ENCODE measurements at regions not wholly inside any gene's neighbourhood (a gene's known extent, or its start where the extent isn't known, plus 50 kb on each side); places are given as distances from the start of the nearest gene placed in this dataset.

GRCh38 chr12:118694128-118694775 lies 287.1 kb upstream of the SRRM4 start:
- DNase-seq (ENCODE audit: low spot score): no peak

DNA sequence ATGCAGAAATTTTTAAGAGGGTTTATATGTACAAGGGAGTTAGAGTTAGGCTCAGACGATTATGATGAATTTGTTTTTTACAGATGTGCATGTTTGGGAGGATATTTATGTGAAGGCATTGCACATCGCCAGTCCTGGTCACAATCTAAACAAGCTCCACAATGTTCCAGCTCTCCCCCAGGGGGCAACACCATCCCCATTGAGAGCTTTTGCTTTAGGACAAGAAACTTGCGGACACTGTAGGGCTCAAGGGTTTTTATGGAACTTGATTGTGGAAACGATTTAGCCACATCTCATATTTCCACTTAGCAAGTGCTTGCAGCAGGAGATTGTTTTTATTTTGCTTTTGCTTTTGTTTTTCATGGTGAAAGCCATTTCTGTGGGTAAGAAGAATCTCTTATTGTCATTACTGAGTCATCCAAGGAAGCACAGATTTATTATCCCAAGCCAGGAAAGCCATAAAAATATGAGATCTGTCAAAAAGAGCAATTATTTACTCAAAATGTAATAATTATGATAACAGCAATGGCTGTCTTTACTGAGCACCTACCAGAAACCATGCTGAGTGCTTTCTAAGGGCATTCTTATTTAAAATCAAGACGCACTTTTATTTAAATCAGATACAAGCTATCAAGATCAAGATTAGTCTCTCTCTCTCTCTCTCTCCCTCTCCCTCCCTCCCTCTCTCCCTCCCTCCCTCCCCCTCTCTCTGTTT lies 276.7 kb upstream of the SRRM4 start:
- DNase-seq (ENCODE audit: low spot score): no peak

DNA sequence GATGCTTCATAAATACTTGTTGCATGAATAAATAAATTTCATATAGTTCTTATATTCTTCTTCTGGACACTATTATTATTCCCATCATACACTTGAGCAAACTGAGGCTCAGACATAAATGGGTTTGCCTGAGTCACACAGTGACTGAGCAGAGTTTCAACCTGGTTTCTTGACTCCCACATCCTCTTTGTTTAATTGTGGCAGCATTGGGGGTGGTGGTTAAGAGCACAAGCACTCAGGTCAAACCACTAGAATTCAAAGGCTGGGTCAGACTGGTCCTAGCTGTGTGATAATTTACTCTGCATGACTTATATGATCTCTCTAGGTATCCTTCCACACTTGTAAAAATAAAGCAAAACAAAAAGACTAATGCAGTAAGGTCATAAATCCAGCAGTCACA lies 274.9 kb upstream of the SRRM4 start:
- no peak for DNase-seq (ENCODE audit: low spot score)

DNA sequence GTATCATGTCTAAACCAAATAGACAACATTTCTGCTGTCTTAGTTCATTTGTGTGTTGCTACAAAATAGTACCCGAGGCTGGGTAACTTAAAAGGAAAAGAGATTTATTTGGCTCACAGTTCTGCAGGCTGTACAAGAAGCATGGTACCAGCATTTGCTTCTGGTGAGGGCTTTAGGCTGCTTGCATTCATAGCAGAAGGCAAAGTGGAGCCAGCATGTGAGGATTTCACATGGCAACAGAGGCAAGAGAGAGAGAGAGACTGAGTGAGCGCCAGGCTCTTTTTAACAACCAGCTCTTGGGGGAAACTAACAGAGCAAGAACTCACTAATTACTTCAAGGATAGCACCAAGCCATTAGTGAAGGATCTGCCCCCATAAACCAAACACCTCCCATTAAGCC lies 271.4 kb upstream of the SRRM4 start:
- DNase-seq (ENCODE audit: low spot score): no peak

GRCh38 chr12:118711185-118711584 lies 270.2 kb upstream of the SRRM4 start:
- no peak for DNase-seq (ENCODE audit: low spot score)

DNA sequence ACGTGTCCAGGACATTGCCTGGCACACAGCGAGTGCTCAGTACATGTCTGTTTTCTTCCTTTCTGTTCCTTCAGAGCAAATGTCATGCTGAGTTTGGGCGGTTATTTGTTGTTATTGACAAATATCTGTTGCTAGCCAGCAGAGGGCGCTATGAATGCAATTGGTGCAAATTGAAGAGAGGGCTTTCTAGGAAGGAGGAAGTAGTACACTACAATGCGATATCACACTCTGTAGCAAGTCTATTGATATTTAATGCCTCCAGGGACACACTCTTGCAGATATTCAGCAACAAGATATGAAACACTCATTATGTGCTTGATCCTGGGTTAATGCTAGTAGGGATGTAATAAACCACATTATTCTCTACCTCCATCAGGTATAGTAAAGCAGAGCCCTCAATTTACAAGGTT lies 267.3 kb upstream of the SRRM4 start:
- peak; percentile 55 for DNase-seq (ENCODE audit: low spot score)

- DNase-seq (ENCODE audit: low spot score): no peak
These were observed 266.8 kb upstream of the SRRM4 start for GRCh38 chr12:118714500-118714899.

GRCh38 chr12:118715647-118716046 lies 265.7 kb upstream of the SRRM4 start:
- no peak for DNase-seq (ENCODE audit: low spot score)

- DNase-seq (ENCODE audit: low spot score): no peak
These were observed 254.0 kb upstream of the SRRM4 start for GRCh38 chr12:118727196-118727978.

GRCh38 chr12:118727979-118728366 lies 253.4 kb upstream of the SRRM4 start:
- DNase-seq (ENCODE audit: low spot score): no peak

GRCh38 chr12:118734266-118734665 lies 247.1 kb upstream of the SRRM4 start:
- no peak for DNase-seq (ENCODE audit: low spot score)

DNA sequence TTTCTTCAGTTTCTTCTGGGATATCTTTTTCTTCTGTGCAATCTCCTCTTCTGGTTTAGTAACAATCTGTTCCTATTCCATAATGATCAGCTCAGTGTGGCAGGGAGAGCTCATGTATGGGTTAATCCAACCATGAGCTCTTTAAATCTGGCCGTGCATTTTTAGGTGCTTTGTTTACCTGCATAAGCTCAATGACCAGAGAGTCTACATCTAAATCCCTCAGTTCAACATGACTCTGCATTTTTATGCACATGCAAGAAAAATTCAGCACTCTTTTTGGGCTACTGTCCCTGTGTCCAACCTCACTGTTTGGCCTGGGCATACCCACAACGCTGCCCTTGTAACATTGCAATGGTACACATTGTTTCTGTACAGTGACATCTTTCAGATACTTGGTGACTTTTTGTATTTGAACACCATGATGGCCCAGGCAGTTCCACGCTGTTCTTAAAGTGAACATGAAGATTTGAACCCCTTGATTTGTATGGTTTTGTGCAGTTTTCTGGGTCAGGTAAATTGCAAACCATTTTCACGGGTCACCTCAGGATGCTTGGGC lies 243.3 kb upstream of the SRRM4 start:
- no peak for DNase-seq (ENCODE audit: low spot score)

- no peak for DNase-seq (ENCODE audit: low spot score)
These were observed 240.1 kb upstream of the SRRM4 start for GRCh38 chr12:118741194-118741593.

DNA sequence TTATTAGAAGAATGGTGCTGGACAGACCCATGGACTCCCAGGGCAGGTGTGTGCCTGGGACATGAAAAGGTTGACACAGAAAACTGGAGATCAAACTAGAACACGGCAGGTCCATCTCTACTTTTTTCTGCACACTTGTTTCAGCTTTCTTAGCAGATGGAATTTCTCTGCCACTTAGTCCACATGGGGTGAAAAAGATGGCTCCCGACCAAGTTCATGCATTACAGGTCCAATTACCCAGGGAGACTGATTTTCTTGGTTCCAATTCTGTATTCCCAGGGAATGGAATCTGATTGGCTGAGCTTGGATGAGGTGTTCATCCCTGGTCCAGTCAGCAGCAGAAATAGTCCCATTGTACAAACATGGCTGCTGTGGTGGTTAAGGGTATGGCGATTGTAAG lies 238.9 kb upstream of the SRRM4 start:
- DNase-seq (ENCODE audit: low spot score): no peak

- no peak for DNase-seq (ENCODE audit: low spot score)
These were observed 237.2 kb upstream of the SRRM4 start for GRCh38 chr12:118743896-118744700.

DNA sequence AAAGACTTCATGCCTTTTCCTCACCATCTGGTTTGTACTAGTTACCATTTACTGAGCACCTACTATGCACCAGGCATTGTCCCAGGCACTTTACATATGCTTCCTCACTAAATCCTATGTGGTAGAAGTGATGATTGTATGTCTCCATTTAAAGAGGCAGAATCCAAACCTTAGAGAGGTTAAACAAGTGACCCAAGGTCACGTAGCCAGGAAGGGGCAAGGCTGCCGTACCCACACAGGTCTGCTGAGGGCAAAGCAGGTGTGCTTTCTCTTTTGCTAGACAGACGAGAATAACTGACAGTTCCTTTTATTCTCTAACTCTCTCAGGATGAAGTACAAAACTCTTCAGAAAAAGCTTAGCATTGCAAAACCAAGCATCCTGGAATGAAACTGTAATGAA lies 235.2 kb upstream of the SRRM4 start:
- DNase-seq (ENCODE audit: low spot score): no peak

- DNase-seq (ENCODE audit: low spot score): no peak
These were observed 234.4 kb upstream of the SRRM4 start for GRCh38 chr12:118746960-118747359.

DNA sequence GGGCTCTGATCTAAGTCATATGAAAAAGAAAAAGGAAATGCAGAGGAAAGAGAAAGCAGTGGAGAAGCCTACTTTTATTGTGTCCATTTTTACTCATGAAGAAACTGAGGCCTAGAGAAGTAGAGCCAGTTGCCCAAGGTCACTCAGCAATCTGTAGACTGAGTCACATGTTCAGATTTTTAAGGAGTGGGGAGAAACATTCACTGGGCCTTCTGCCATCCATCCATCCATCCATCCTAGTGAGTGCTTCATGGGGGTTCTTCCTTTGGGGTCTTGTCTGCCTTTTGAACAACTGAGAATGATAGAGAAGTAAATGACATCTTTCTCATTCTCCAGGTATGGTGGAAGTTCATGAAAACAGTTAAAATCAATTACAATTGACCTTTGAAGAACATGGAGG lies 233.6 kb upstream of the SRRM4 start:
- DNase-seq (ENCODE audit: low spot score): no peak

GRCh38 chr12:118748478-118749380 lies 232.6 kb upstream of the SRRM4 start:
- DNase-seq (ENCODE audit: low spot score): no peak

DNA sequence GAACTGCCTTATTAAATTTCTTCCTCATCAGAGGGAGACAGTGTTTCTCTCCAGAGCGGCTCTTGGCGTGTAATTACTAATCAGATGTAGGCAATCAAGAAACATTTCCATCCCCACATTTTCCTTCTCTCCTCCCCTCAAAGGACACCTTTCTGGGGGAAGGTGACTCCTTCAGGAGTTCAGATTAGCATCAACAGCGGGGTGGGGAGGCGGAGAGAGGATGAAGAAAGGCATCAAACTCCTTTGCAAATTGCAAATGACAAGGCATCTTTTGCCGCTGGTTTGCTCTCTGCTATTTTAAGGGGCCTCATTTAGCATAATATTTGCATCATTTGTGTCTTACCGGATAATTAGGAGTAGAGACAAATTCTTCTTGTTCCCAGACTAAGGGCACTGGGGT lies 231.7 kb upstream of the SRRM4 start:
- no peak for DNase-seq (ENCODE audit: low spot score)

- no peak for DNase-seq (ENCODE audit: low spot score)
These were observed 230.7 kb upstream of the SRRM4 start for GRCh38 chr12:118750666-118751065.

All from germinal center (tissue), 1 donor.